NCI-H82 treated with DMSO at 0.1 percent for 48 hours (cell line): ENCODE measurements at regions not wholly inside any gene's neighbourhood (a gene's known extent, or its start where the extent isn't known, plus 50 kb on each side); places are given as distances from the start of the nearest gene placed in this dataset.

Source experiments
- DNase-seq: peaks from one replicate; lab custom pipeline; 2025; ENCODE audit not compliant: unreplicated experiment; lab: John Stamatoyannopoulos, UW

DNA sequence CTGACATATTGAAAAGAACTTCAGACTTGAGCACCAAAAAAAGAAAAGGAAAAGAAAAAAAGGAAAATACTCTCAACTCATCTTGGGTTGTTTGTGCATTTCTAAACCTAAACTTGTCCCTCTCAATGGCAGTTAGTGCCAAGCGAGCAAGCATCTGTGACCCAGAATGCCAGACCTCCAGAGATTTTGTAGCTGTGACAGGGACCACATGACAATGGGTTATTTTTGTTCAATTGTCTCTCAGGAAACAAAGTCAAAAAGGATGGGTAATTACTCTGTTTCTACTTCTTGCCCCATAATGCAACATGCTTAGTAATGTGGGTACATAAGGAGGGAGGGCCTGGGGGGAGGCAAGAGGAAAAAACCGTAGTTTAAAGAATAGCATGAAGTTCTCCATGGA, 285.7 kb upstream of the RTL1 start:
- DNase-seq, result no peak

DNA sequence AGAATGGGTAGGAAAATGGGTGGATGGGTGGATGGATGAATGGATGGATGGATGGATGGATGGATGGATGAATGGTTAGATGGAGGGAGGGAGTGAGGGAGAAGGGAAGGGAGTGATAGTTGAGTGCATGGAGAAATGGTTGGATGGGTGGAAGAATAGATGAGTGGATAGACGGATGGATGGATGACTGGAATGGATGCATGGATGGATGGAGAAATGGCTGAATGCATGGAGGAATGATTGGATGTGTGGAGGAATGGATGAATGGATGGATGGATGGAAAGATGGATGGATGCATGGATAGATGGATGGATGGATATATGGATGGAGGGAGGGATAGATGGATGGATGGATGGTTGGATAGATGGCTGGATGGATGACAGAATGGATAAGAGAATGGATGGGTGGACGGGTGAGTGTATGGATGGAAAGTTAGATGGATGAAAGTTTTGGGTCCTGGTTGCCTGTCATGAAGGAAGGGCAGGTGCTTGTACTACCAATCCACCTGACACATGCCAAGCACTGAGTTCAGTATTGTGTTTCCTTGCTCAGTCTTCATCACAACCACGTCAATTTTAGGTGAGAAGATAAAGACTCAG, 286.5 kb upstream of the RTL1 start:
- no peak for DNase-seq

DNA sequence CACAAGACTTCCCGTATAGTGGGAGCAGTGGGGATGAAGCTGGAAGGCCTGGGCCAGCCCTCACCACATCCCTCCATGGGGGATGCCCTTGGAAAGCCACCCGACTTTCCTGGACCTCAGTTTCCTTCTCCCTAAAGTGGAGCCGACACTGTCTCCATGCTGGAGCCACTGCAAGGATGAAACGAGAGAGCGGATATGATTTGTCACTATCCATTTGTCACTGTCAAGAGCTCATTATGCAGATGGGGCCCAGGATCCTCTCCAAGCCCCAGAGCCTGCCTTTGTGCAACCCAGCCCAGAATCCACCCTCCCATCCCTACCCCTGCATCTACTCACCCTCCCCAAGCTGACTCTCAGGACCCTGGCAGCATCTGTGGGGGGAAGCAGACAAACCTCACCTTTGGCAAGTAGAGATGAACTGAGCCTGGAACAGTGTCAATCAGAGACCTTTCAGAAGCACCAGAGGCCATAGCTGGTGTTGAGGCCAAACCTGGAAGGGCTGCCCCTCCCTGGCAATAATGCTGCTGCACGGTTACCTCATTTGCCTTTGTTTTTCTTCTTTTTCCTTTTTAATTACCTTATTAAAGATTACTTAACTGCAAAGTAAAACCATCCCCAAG, 287.7 kb upstream of the RTL1 start:
- no peak for DNase-seq

DNA sequence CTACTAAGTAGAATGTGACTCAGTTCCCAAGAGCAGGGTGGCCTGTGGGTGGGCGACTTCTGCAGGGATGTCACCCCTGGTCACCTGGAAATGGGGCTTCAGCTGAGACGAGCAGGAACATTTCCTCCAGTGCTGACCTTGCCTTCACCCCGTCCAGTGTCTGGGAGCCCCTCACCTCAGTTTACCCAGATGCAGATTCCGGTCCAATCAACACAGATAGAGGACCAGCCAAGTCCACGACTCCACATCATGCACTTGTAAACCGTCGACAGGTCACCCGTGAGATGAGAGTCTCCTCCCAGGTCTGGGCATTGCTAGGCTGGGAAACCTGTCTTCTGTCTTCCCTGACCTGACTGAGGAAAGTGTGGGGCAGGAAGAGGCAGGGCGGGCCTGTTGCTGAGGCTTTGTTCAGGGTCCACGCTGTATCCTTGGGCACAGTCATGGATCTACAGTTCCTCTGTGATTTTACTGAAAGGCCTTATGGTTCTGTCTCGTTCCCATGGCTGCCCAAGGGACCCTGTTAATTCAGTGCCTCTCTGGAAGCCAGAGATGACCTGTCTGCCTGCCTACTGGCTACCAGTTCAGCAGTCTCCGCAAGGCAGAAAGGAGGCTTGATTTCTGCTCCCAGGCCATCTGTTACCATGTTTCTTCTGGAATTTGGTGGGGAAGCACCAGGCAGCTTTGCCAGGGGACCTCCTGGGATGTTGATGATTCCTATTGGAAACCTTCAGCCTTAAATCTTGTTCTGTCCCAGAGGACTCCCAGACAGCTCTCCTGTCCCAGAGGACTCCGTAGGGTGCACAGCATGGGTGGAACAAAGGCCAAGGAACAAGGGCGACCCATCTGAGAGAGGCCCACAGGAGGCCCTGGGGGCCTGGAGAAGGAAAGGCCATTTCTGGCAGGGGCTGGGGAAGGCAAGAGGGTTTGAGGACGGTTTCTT, 288.5 kb upstream of the RTL1 start:
- DNase-seq, result no peak

DNA sequence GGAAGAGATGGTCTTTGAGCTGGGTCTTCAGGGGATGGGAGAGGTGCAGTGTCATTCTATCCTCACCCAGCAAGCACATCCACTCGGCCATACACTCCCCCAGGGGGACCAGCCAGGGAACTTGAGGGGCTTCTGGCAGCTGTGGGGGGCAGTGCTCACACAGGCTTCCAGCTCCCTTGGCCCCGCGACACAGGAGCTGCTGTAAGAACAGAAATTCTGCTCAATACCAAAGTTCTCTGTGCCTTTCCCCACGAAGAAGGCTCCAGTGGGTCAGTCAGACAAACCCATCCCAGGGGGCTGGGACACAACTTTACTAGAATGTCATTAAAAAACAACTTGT, 289.1 kb upstream of the RTL1 start:
- no peak for DNase-seq

DNA sequence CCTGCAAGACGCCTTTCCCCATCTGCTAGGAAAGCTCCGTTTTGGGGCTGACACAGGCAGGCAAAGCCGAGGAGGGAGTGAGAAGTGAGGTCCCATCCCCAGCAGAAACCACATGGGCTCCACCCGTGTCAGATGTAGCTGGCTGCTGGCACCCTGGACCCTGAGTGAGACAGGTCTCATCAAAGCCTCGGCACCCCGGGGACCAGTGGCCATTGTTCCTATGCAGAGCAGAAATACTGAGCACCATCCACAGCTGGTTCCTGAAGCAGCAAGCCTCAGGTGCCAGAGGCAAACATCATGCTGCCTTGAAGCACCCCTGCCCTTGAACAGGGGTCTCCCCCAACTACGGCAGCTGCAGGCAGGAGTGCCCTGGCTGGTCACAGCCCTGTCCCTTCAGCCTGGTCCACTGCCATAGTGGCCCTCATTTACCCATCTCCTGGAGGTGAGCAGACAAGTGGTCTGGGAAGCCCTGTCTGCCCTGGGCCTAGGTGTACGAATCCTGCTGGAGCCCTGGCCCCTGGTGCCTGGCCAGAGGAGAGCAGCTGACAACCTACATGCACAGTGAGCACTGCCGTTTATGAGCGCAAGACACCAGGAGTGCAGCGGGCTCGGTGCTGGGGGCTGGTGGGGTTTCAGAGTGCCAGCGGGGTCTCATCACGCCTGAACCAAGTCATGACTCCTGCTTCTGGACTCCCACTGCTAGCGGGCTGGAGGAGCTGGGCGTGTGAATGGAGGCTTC, 289.8 kb upstream of the RTL1 start:
- no peak for DNase-seq

DNA sequence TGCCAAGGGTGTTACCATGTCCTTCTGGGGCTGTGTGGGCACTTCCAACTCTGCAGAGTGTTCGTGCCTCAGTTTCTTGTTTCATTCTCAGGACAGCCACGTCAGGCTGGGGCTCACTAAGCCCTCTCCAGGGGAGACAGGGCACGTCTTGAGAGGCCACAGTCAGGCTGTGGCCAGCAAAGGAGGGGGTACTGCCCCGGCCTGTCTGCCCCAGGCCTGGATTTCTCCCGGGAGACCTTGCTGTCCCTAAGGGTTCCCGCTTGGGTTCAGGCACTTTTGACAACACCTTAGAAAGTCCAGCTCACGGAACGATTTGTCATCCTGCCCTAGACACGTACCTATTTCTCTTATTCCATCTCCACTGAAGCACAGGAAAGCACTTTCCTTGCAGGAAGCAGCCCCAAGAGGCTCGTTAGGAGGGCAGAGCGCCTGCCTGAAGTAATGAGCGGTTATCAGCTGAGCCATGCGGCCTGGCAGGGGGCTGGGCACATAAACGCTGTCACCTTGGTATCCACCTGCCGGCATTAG, 290.4 kb upstream of the RTL1 start:
- DNase-seq, result no peak

DNA sequence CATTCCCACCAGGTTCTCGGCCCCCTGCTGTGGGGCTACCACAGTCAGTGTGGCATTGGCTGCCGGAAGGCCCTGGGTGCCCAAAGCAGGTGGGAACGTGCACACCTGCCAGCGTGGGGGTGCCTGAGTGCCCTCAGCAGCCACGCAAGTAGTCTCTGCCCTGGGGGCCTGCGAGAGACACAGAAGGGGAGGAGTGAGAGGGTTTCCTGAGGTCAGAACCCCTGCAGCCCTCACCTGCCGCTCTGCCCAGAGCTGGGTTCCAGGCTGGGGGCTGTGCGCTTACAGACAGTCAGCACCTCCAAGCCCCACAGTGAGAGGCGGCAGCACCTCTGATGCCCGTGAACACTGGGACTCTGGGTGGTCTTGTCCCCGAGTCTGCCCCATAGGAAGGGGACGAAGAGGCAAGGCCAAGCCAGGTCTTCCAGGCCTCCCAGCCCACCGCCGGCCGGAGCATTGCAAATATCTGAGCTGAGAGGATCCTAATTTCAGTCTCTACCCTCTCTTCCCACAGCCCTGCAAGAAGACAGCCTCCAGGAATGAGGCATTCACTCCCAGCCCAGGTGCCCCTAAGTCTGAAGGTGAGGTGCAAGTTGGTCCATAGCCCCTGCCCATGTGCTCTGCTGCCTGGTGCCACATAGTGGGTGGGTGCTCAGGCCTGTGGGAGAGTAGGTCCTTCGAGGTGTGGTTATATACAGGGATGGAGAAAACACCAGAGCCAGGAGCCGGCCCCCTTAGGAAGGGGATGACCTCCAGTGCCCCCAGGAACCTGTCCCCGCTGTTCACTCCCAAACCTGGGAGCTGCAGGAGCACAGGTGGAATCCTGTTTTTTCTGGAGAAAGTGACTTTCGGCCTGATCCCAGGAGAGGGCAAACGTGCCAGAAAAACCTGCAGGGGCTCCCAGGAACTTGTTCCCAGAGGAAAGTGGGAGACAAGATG, 291.1 kb upstream of the RTL1 start:
- no peak for DNase-seq

DNA sequence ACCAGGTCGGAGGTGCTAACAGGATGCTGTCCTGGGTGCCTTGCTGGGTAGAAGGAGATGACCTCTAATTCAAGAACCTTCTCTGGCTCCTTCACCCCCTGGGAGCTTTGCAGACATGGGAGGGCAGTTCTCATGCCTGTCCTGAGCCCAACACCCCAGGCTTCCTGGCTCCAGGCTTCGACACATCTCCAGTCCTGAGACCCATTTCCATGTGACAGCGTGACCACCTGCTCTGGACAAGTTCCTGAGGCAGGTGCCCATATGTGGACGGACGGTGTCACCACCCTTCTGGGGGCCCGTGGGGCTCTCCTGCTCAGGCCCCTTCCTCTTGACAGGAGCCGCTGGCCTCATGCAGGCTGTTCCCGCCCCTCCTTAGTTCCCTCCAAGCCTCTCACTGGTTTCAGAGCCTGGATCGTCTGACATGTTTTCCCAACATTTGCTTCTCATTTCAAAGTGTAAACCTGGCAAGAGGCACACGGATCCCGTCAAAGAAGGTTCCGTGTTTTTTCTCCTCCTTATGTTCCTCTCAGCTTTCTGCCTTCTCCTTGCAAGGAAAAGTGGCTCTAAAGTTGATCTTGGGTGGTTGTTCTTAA, 291.9 kb upstream of the RTL1 start:
- no peak for DNase-seq

DNA sequence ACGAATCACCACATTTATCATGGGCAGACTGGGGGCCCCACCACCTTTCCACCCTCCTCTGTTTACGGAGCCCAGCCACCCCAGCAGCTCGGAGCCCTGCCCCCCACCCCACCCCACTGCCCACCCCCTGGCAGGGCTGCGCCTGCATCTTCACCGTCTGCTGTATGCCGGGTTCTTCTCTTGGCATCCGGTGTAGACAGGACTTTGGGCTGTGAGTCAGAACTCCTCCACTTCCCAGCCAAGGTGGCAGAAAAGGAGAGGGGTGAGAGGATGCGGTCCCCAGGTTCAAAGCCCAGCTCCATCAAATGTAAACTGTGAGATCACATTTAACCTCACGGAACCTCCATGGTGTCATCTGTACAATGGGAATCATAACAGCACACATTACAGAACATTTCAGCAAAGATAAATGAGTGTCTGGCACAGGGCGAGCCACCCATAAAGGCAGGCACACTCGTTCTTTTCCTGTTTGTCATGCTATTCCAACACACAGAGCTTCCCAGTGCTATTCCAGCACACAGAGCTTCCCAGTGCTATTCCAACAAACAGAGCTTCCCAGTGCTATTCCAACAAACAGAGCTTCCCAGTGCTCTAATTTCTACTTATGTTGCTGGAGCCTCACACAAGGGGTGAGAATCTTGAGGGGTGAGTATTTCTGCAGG, 292.7 kb upstream of the RTL1 start:
- no peak for DNase-seq

DNA sequence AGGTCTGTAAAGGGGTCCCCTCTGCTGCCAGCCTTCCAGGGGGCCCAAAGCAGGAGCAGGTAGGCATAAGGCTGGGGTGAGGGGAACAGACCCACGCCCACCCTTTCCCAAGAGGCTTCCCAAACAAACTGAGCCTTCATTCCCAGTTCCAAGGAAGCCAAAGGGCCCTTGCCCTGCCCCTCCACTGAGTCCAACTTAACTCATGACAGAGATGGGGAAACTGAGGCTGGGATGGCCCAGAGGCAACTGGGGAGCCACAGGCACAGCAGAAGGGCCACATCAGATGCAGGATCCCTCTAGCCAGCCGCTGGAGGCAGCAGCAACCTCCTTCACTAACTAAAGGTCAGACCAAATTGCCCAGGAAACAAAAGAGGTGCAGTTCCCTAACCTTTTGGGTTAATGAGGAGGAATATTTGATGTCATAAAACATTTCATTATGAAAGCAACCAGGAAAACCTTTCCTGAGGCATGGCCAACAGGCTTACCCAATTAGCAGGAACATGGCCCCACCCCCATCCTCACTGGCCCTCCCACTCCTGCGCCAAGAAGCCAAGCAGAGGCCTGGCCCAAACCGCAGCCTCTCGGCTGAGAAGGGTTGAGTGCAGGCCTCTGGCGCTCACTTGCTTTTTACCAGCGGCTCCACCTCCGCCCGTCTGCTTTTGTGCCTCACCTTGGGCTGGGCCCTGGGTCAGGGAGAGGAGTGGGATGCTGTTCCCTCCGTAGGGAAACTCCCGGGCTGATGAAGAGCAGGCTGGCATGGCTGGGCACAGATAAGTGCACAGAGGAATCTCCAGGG, 293.5 kb upstream of the RTL1 start:
- no peak for DNase-seq

DNA sequence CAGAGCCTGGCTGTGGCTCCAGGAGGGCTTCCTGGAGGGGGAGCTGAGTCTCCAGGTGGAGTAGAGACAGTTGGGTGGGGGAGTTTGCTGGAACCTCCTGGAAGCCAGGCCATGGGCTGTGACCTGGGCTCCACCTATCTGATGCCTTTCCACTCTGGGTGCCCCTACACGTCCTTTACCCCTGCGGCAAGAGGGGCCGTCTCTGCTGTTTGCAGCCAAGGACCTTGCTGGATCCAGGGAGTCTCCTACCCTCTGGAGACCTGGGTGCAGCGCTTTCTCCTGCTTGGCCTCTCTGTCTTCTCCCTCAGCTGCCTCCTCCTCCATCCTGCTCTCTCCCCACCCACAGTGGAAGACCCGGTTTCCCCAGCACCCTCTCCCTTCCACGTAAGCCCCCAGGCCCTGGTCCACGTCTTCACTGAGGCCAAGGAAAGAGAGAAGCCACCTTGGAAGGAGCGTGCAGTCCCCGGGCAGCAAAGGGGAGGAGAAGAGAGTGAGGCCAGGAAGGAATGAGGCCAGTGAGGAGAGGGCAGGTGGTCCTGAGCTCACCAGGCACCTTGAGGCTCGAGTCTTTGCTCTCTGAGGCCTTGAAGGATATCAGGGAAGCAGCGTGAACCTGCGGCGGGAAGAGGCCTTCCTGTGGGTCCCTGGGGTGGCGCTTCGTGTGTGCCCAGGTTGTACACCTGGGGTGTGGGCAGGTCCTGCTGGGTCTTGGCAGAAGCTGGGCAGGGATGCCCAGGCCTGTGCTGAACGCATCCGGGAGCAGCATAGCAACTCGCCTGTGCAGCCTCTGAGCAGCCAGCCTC, 294.3 kb upstream of the RTL1 start:
- no peak for DNase-seq

DNA sequence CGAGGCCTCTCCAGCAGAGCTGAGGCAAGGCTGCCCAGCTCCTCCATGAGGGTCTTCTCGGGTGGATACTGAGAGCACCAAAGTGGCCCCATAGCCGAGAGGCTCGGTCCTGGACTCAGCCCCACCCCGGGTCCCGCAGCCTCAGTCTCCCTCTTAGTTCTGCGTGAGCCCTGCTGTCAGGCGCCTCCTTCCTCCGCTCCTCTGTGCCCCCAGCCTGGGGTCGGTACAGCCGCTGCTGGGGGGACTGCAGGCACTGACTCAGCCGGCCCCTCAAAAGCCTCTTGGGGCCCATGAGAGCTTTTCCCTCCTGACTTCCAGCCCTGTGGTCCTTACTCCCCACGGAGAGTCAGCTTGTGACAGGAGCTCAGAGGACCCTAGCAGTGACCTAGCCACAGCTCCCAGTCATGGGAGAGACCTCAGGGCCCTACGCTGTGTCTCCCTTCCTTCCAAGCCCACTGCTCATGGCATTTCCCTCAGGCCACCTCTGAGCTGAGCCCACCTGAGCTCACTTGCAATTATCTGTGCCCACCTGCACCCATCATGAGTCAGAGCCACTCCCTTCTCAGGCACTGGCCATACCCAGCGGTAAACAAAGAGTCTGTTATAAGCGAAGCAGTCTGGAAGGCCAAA, 295.0 kb upstream of the RTL1 start:
- DNase-seq, result no peak

DNA sequence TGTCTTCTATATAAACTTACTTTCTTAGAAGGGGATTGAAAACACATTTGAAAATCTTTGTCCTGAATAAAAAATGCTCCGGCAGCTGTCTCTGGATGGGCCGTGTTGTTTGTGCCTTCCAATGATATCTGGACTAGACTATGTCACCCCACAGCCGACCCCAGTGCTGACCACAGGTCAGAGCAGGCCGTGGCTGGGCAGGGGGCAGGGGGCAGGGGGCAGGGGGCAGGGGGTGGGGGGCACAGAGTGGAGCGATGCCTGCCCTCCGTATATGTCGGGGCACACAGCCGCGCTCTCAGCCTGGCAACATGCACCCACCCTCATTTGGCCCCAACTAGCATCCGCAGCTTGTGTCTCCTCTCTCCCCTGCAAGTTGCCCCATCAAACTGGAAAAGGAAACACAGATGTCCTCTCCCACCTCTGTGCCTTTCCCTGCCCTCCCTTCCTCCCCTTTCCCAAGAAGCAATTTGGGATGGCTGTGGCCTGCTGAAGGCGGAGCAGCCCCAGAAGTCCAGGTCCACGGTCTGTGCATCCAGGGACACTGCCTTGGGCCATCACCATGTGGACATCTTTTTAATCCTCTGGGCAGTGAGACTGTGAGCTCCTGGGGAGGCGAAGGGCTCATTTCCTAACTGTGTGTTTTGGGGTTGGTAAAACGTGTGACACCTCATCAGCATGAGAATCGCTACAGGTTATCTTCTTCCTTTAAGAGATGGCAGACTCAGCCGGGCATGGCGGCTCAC, 295.7 kb upstream of the RTL1 start:
- no peak for DNase-seq

DNA sequence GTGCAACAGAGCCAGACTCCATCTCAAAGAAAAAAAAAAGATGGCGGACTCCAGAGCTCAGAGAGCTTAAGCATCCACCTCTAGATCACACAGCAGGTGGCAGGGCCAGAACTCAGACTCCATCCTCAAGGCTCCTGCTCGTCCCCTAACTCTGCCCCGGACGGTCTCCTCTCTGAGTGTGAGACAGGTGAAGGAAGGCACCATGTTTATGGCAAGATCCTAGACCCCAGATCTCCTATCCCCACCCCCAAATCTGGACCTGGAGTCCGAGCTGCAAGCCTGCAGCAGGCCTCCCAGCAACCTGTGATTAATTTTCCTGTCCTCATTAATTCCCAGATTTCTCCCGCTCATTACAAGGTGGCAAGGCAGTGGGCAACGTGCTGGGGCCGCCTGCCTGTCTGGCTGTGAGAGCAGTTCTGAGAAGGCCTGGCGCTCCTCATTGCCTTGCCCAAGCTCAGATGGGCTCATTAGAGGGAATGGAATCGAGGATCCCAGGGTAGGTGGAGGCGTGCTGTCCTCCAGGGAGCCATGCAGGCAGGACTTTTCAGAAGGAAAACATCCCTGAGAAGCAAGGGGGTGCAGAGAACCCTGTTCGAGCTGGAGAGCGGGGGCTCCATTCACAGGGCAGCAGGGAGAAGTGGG, 296.6 kb upstream of the RTL1 start:
- DNase-seq, result no peak
